Colonic mucosa (tissue), 4 donors: ENCODE measurements at regions not wholly inside any gene's neighbourhood (a gene's known extent, or its start where the extent isn't known, plus 50 kb on each side); places are given as distances from the start of the nearest gene placed in this dataset.
"Not testable (repeated sequence)": the region's sequence is repeated elsewhere in the genome, so short reads cannot be mapped to it uniquely, and the experiment has no call there.

ENCODE experiments used
- DNase-seq: peaks from one replicate; pipeline ENCODE4 v3.0.0-alpha.2; 2020
- H3K27ac ChIP-seq: fragments of 200-600 bp; one replicate; pipeline ENCODE4 v1.8.0; 2021
- H3K27me3 ChIP-seq: fragments of 200-600 bp; one replicate; pipeline ENCODE4 v1.8.0; 2021
- H3K36me3 ChIP-seq: fragments of 200-600 bp; one replicate; pipeline ENCODE4 v1.8.0; 2021
- H3K4me1 ChIP-seq: fragments of 200-600 bp; one replicate; pipeline ENCODE4 v1.8.0; 2021; ENCODE audit warnings: mild to moderate bottlenecking
- H3K4me3 ChIP-seq: fragments of 200-600 bp; one replicate; pipeline ENCODE4 v1.8.0; 2021
- H3K9ac ChIP-seq, 2 donors: one replicate each; pipeline ENCODE4 v1.7.0; 2013; ENCODE audit warnings: control low read depth in 2 of 2, low read depth in 2 of 2, low read length in 2 of 2
- H3K9me3 ChIP-seq: fragments of 200-600 bp; one replicate; pipeline ENCODE4 v1.8.0; 2021
- CTCF ChIP-seq: fragments of 200-600 bp; IDR thresholded peaks from one replicate; pipeline ENCODE4 v1.8.0; 2022; ENCODE audit warnings: antibody characterized with exemption, mild to moderate bottlenecking
- intact Hi-C: fragments of 100-400 bp; cut with DNase I; formaldehyde crosslinking; loops from one replicate; pipeline ENCODE4 v1.14.1; 2022
- donor health status: healthy.
- donor health status: DM: no; HTN: no; CAD: no.
- donor health status: DM: no; HTN: no; CAD: no.

GRCh38 chr9:84513473-84513872 is 156.1 kb upstream of the NTRK2 start:
- H3K4me3 ChIP-seq = no peak overlapping the region
- no peak for TF ChIP-seq CTCF
- H3K9ac ChIP-seq = no peak overlapping the region
- intact Hi-C loops = no loop called here
- no peaks in the 10 kb centered on the region for H3K36me3 ChIP-seq
- no peak for DNase-seq
- H3K9me3 ChIP-seq = no peaks in the 10 kb centered on the region
- H3K27ac ChIP-seq = no peak overlapping the region
- no peaks in the 10 kb centered on the region for H3K27me3 ChIP-seq
- no peaks in the 10 kb centered on the region for H3K4me1 ChIP-seq

GRCh38 chr9:84513979-84514378 is 155.6 kb upstream of the NTRK2 start:
- Histone ChIP-seq H3K36me3 (no peaks in the 10 kb centered on the region), H3K27me3 (no peaks in the 10 kb centered on the region), H3K4me3 (no peak overlapping the region), H3K9ac (no peak overlapping the region), H3K27ac (no peak overlapping the region), H3K4me1 (no peaks in the 10 kb centered on the region), H3K9me3 (no peaks in the 10 kb centered on the region)
- TF ChIP-seq CTCF = no peak
- intact Hi-C loops = no loop called here
- DNase-seq = no peak

GRCh38 chr9:84514421-84514820 is 155.1 kb upstream of the NTRK2 start:
- H3K9me3 ChIP-seq = no peaks in the 10 kb centered on the region
- no peak for DNase-seq
- intact Hi-C loops = no loop called here
- no peak overlapping the region for H3K4me3 ChIP-seq
- no peaks in the 10 kb centered on the region for H3K4me1 ChIP-seq
- H3K27ac ChIP-seq = no peak overlapping the region
- no peak for TF ChIP-seq CTCF
- H3K36me3 ChIP-seq = no peaks in the 10 kb centered on the region
- no peak overlapping the region for H3K9ac ChIP-seq
- no peaks in the 10 kb centered on the region for H3K27me3 ChIP-seq

DNA sequence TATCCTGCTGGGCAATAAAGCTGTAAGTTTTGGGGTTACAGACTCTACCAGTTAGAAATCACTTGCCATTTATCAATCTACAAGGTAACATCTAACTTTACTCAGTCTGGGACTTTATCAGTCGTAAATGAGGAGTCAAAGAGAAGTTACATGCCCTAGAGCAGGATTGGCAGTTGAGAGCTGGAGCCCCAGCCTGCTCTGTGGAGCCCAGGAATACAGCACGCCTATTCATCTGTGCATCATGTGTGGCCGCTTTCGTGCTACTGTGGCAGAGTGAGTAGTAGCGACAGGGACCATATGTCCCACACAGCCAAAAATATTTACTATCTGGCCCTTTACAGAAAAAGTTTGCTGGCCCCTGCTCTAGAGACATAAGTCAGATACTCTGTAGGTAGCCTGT is 152.5 kb upstream of the NTRK2 start:
- H3K36me3 ChIP-seq = no peaks in the 10 kb centered on the region
- H3K27ac ChIP-seq = no peak overlapping the region
- intact Hi-C loops = no loop called here
- TF ChIP-seq CTCF = no peak
- H3K4me3 ChIP-seq = no peak overlapping the region
- no peak for DNase-seq
- H3K4me1 ChIP-seq = no peaks in the 10 kb centered on the region
- no peaks in the 10 kb centered on the region for H3K27me3 ChIP-seq
- H3K9me3 ChIP-seq = no peaks in the 10 kb centered on the region
- H3K9ac ChIP-seq = no peak overlapping the region

GRCh38 chr9:84519413-84519812 is 150.1 kb upstream of the NTRK2 start:
- H3K4me1 ChIP-seq = no peaks in the 10 kb centered on the region
- no peak for DNase-seq
- H3K27ac ChIP-seq = no peak overlapping the region
- H3K27me3 ChIP-seq = no peaks in the 10 kb centered on the region
- TF ChIP-seq CTCF = no peak
- H3K36me3 ChIP-seq = no peaks in the 10 kb centered on the region
- no peaks in the 10 kb centered on the region for H3K9me3 ChIP-seq
- no peak overlapping the region for H3K4me3 ChIP-seq
- intact Hi-C loops = no loop called here
- H3K9ac ChIP-seq = no peak overlapping the region

GRCh38 chr9:84521208-84521607 is 148.3 kb upstream of the NTRK2 start:
- intact Hi-C loops = no loop called here
- Histone ChIP-seq H3K27me3 (no peaks in the 10 kb centered on the region), H3K9me3 (no peaks in the 10 kb centered on the region), H3K9ac (no peak overlapping the region), H3K4me3 (no peak overlapping the region), H3K4me1 (no peaks in the 10 kb centered on the region), H3K27ac (no peak overlapping the region), H3K36me3 (no peaks in the 10 kb centered on the region)
- no peak for TF ChIP-seq CTCF
- no peak for DNase-seq

- H3K9ac ChIP-seq, H3K27ac ChIP-seq, H3K9me3 ChIP-seq, H3K27me3 ChIP-seq, H3K4me3 ChIP-seq, H3K36me3 ChIP-seq, intact Hi-C loops, DNase-seq, H3K4me1 ChIP-seq: not testable (repeated sequence)
These were observed 143.3 kb upstream of the NTRK2 start for GRCh38 chr9:84526211-84526610.

DNA sequence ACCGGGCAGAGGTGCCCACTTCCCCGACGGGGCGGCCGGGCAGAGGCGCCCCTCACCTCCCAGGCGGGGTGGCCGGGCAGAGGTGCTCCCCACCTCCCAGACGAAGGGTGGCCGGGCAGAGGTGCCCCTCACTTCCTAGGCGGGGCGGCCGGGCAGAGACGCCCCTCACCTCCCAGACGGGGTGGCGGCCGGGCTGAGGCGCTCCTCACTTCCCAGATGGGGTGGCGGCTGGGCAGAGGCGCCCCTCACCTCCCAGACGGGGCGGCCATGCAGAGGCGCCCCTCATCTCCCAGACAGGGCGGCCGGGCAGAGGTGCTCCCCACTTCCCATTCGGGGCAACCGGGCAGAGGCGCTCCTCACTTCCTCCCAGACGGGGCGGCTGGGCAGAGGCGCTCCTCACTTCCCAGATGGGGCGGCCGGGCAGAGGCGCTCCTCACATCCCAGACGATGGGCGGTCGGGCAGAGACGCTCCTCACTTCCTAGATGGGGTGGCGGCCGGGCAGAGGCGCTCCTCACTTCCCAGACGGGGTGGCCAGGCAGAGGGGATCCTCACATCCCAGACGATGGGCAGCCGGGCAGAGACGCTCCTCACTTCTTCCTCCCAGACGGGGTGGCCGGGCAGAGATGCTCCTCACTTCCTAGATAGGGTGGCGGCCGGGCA is 142.3 kb upstream of the NTRK2 start:
- H3K9me3 ChIP-seq, H3K27ac ChIP-seq, DNase-seq, H3K4me3 ChIP-seq, H3K36me3 ChIP-seq, H3K27me3 ChIP-seq, H3K4me1 ChIP-seq, H3K9ac ChIP-seq, intact Hi-C loops: not testable (repeated sequence)
